Liver (tissue), 3 donors: ENCODE measurements at regions not wholly inside any gene's neighbourhood (a gene's known extent, or its start where the extent isn't known, plus 50 kb on each side); places are given as distances from the start of the nearest gene placed in this dataset.

Experiments
- ATF3 ChIP-seq: IDR thresholded peaks from 2 replicates; pipeline ENCODE4 v1.6.1; 2016; ENCODE audit warnings: antibody characterized with exemption
- EGR1 ChIP-seq, 2 donors: IDR thresholded peaks; 2 replicates each; pipeline ENCODE4 v1.6.1; 2016 to 2018; ENCODE audit warnings: antibody characterized with exemption in 2 of 2, low read depth in 2 of 2
- HNF4G ChIP-seq: IDR thresholded peaks from 2 replicates; pipeline ENCODE4 v1.6.1; 2016; ENCODE audit warnings: antibody characterized with exemption
- MAX ChIP-seq: IDR thresholded peaks from 2 replicates; pipeline ENCODE4 v1.6.1; 2016; ENCODE audit warnings: antibody characterized with exemption
- SP1 ChIP-seq: IDR thresholded peaks from 2 replicates; pipeline ENCODE4 v1.6.1; 2018; ENCODE audit warnings: antibody characterized with exemption, mild to moderate bottlenecking
- TF ChIP-seq, protein P1 (sequence below): fragments of 150-350 bp; IDR thresholded peaks from 2 replicates; pipeline ENCODE4 v1.5.1; 2017; ENCODE audit warnings: improper control_type of control experiment, low read depth, low read length; ENCODE audit not compliant: missing input control
- donor health status: healthy.
- donor health status: healthy.

DNA sequence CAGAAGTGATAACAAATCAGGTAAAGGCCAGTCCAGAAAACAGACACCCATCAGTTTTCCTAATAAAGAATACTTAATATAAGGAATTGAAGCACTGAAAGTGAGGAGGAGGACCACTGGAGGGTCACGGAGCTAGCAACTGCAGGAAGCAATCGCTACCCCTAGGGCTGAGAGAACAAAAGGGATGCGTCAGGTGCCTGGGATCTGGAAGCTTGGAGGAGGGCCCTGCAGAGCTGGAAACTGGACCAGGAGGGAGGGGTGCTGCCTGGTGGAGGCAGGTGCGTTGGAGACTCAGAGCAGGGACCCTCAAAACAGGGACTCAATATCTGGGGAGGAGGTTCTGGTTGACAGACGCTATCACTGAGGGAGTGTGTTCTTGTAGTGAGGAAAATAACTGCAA, 308.1 kb upstream of the RASGRP1 start:
- no peak for TF ChIP-seq MAX
- no peak for TF ChIP-seq SP1
- TF ChIP-seq ATF3: no peak
- no peak for TF ChIP-seq HNF4G
- TF ChIP-seq, protein P1, sequence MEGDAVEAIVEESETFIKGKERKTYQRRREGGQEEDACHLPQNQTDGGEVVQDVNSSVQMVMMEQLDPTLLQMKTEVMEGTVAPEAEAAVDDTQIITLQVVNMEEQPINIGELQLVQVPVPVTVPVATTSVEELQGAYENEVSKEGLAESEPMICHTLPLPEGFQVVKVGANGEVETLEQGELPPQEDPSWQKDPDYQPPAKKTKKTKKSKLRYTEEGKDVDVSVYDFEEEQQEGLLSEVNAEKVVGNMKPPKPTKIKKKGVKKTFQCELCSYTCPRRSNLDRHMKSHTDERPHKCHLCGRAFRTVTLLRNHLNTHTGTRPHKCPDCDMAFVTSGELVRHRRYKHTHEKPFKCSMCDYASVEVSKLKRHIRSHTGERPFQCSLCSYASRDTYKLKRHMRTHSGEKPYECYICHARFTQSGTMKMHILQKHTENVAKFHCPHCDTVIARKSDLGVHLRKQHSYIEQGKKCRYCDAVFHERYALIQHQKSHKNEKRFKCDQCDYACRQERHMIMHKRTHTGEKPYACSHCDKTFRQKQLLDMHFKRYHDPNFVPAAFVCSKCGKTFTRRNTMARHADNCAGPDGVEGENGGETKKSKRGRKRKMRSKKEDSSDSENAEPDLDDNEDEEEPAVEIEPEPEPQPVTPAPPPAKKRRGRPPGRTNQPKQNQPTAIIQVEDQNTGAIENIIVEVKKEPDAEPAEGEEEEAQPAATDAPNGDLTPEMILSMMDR: no peak
- TF ChIP-seq EGR1 (IDR thresholded peaks at IDR 0.05; ENCODE audit: low read depth in 2 of 2): no peak
